OCI-LY7 (cell line): ENCODE measurements at regions not wholly inside any gene's neighbourhood (a gene's known extent, or its start where the extent isn't known, plus 50 kb on each side); places are given as distances from the start of the nearest gene placed in this dataset.

Source experiments
- BruUV-seq: library from RNA; stranded (reverse); fragments of 400-500 nt; replicated peaks from 2 replicates; lab custom pipeline; 2021; lab: Mats Ljungman, UMichigan
- CTCF ChIA-PET: fragments of 300-600 bp; sonication (Branson Sonifier 250); formaldehyde crosslinking; loops from one replicate; lab custom pipeline; 2022; ENCODE audit warnings: antibody characterized with exemption; ENCODE audit not compliant: unreplicated experiment; lab: Charles Lee
- POLR2A ChIA-PET: fragments of 300-600 bp; sonication (Branson Sonifier 250); formaldehyde crosslinking; loops from one replicate; lab custom pipeline; 2022; ENCODE audit warnings: antibody characterized with exemption; lab: Charles Lee
- DNase-seq: peaks from one replicate; pipeline ENCODE4 v3.0.0-alpha.2; 2015; ENCODE audit warnings: low spot score
- H2AFZ ChIP-seq: fragments of 200-600 bp; sonication (generic), shearing (Covaris generic); 2 replicates; pipeline ENCODE4 v1.6.1; 2014; ENCODE audit warnings: mild to moderate bottlenecking, antibody characterized with exemption, low read length, moderate library complexity
- H3K27ac ChIP-seq: fragments of 200-600 bp; sonication (generic); 2 replicates; pipeline ENCODE4 v1.5.1; 2014; ENCODE audit warnings: mixed run types, low read depth, mild to moderate bottlenecking, moderate library complexity, low read length, inconsistent platforms; ENCODE audit not compliant: poor library complexity, severe bottlenecking
- H3K36me3 ChIP-seq: fragments of 200-600 bp; sonication (generic); 2 replicates; pipeline ENCODE4 v1.6.1; 2014; ENCODE audit warnings: mild to moderate bottlenecking, antibody characterized with exemption, low read length, moderate library complexity, mixed read lengths; ENCODE audit not compliant: insufficient read depth
- H3K4me1 ChIP-seq: fragments of 200-600 bp; sonication (generic); 2 replicates; pipeline ENCODE4 v1.5.1; 2014; ENCODE audit warnings: mild to moderate bottlenecking, low read length; ENCODE audit not compliant: insufficient read depth, poor library complexity, severe bottlenecking
- H3K4me2 ChIP-seq: fragments of 200-600 bp; sonication (generic); 2 replicates; pipeline ENCODE4 v1.6.1; 2014; ENCODE audit warnings: mild to moderate bottlenecking, low read length
- H3K4me3 ChIP-seq: fragments of 200-600 bp; sonication (generic); 2 replicates; pipeline ENCODE4 v1.5.1; 2014; ENCODE audit warnings: mild to moderate bottlenecking, low read depth, low read length; ENCODE audit not compliant: poor library complexity, severe bottlenecking
- H3K79me2 ChIP-seq: fragments of 200-600 bp; sonication (generic); 2 replicates; pipeline ENCODE4 v1.6.1; 2016; ENCODE audit warnings: low read depth, mild to moderate bottlenecking, low read length, moderate library complexity, mixed read lengths; ENCODE audit not compliant: insufficient read depth
- H3K9me2 ChIP-seq: fragments of 200-600 bp; sonication (generic); 2 replicates; pipeline ENCODE4 v1.6.1; 2016; ENCODE audit warnings: mild to moderate bottlenecking, low read length, mixed read lengths; ENCODE audit not compliant: insufficient read depth
- H3K9me3 ChIP-seq: fragments of 200-600 bp; sonication (generic); 2 replicates; pipeline ENCODE4 v1.6.1; 2014; ENCODE audit warnings: mild to moderate bottlenecking, mixed run types, low read length, mixed read lengths
- H4K20me1 ChIP-seq: fragments of 200-600 bp; sonication (generic); 2 replicates; pipeline ENCODE4 v1.6.1; 2014; ENCODE audit warnings: mild to moderate bottlenecking, antibody characterized with exemption, low read length, moderate library complexity, mixed read lengths; ENCODE audit not compliant: insufficient read depth
- EZH2phosphoT487 ChIP-seq: fragments of 200-600 bp; sonication (generic); IDR thresholded peaks from 2 replicates; pipeline ENCODE4 v1.6.1; 2018; ENCODE audit warnings: low read depth, borderline replicate concordance, mild to moderate bottlenecking, mixed run types, antibody characterized with exemption, low read length, moderate library complexity, mixed read lengths
- intact Hi-C: fragments of 100-400 bp; cut with micrococcal nuclease; formaldehyde crosslinking; loops from one replicate; pipeline ENCODE4 v1.10.0; 2022; ENCODE audit not compliant: unreplicated experiment
- TF ChIP-seq, protein P1 (sequence below): fragments of 200-600 bp; sonication (generic); conservative IDR thresholded peaks from 2 replicates; pipeline ENCODE4 v1.5.1; 2014; ENCODE audit warnings: mild to moderate bottlenecking, antibody characterized with exemption, low read length, moderate library complexity, mixed read lengths

DNA sequence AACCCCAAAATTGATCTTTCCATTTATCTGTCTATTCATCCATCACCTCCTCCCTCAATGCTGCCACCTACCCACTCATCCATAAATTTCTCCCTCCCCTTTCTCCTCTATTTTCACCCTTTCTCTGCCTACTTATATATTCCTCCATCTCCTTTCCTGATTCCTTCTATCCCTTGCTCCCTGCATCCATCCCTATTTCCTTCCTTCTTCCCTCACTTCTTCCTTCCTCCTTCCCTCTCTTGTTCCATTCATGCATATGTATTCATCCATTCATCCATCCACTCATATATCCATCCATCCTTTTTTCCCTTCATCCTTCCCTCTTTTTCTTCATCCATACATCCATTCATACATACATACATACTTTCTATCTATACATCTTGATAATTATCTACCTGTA, 76.3 kb upstream of the GGTLC1 start:
- H3K36me3 ChIP-seq, result no peaks in the 10 kb centered on the region
- POLR2A ChIA-PET, result no interaction called here

GRCh38 chr20:24064092-24064491, 75.5 kb upstream of the GGTLC1 start:
- Histone ChIP-seq H3K79me2 (no peaks in the 10 kb centered on the region), H4K20me1 (no peaks in the 10 kb centered on the region), H3K4me1 (no peaks in the 10 kb centered on the region), H2AFZ (no peak overlapping the region), H3K4me3 (no peak overlapping the region), H3K36me3 (no peaks in the 10 kb centered on the region), H3K9me3 (no peaks in the 10 kb centered on the region), H3K27ac (no peak overlapping the region), H3K9me2 (no peaks in the 10 kb centered on the region), H3K4me2 (no peak overlapping the region)
- ChIA-PET CTCF (no interaction called here), POLR2A (no interaction called here)
- no TSS peak for BruUV-seq
- no peak for DNase-seq
- intact Hi-C loops, result no loop called here
- no peak for TF ChIP-seq EZH2phosphoT487
- TF ChIP-seq, protein P1, sequence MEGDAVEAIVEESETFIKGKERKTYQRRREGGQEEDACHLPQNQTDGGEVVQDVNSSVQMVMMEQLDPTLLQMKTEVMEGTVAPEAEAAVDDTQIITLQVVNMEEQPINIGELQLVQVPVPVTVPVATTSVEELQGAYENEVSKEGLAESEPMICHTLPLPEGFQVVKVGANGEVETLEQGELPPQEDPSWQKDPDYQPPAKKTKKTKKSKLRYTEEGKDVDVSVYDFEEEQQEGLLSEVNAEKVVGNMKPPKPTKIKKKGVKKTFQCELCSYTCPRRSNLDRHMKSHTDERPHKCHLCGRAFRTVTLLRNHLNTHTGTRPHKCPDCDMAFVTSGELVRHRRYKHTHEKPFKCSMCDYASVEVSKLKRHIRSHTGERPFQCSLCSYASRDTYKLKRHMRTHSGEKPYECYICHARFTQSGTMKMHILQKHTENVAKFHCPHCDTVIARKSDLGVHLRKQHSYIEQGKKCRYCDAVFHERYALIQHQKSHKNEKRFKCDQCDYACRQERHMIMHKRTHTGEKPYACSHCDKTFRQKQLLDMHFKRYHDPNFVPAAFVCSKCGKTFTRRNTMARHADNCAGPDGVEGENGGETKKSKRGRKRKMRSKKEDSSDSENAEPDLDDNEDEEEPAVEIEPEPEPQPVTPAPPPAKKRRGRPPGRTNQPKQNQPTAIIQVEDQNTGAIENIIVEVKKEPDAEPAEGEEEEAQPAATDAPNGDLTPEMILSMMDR, result no peak

More for the DNA sequence above, 76.3 kb upstream of the GGTLC1 start:
- DNase-seq, result no peak
- H3K9me2 ChIP-seq, result no peaks in the 10 kb centered on the region
- H4K20me1 ChIP-seq, result no peaks in the 10 kb centered on the region
- H3K79me2 ChIP-seq, result no peaks in the 10 kb centered on the region
- no peaks in the 10 kb centered on the region for H3K9me3 ChIP-seq
- CTCF ChIA-PET, result no interaction called here
- no TSS peak for BruUV-seq
- H3K27ac ChIP-seq, result no peak overlapping the region
- no peak overlapping the region for H2AFZ ChIP-seq
- intact Hi-C loops, result no loop called here
- no peak for TF ChIP-seq EZH2phosphoT487
- TF ChIP-seq, protein P1, result no peak
- no peaks in the 10 kb centered on the region for H3K4me1 ChIP-seq
- no peak overlapping the region for H3K4me3 ChIP-seq
- H3K4me2 ChIP-seq, result no peak overlapping the region

DNA sequence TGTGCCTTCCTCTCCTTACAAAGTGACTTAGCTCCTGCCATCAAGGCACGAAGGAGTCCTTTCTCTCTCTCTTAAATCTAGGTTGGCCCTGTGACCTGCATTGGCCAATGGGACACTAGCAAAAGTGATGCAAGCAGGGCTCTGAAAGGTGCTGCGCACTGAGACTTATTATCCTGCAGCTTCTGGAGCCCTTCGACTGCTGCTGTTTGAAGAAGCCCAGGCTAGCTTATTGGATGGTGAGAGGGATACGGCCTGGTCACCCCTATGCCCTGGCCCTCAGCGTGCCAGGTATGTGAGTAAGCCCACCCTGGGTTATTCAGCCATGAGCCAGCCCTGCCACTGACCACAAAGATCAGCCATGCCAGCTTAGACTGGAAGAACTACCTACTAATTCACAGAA, 74.5 kb upstream of the GGTLC1 start:
- Histone ChIP-seq H3K4me3 (no peak overlapping the region), H3K9me3 (no peaks in the 10 kb centered on the region), H2AFZ (no peak overlapping the region), H4K20me1 (no peaks in the 10 kb centered on the region), H3K79me2 (no peaks in the 10 kb centered on the region), H3K27ac (no peak overlapping the region), H3K9me2 (no peaks in the 10 kb centered on the region), H3K36me3 (no peaks in the 10 kb centered on the region), H3K4me1 (no peaks in the 10 kb centered on the region), H3K4me2 (no peak overlapping the region)
- intact Hi-C loops, result no loop called here
- DNase-seq, result no peak
- no TSS peak for BruUV-seq
- TF ChIP-seq, protein P1, result no peak
- no peak for TF ChIP-seq EZH2phosphoT487
- POLR2A ChIA-PET, result no interaction called here
- CTCF ChIA-PET, result no interaction called here
